B cell (primary cell): ENCODE measurements at regions not wholly inside any gene's neighbourhood (a gene's known extent, or its start where the extent isn't known, plus 50 kb on each side); places are given as distances from the start of the nearest gene placed in this dataset.

Experiments
- ATAC-seq: fragments of 200-7000 bp; cut with Tn5 transposase; one replicate; pipeline ENCODE4 v1.10.0; 2021; ENCODE audit warnings: low read depth, mild to moderate bottlenecking, moderate number of reproducible peaks, moderate library complexity
- CTCF ChIA-PET: fragments of 350-600 bp; sonication (Branson Sonifier 250); formaldehyde crosslinking; loops from one replicate; lab custom pipeline; 2021; ENCODE audit warnings: antibody characterized with exemption, inconsistent platforms; lab: Charles Lee
- POLR2A ChIA-PET: fragments of 350-600 bp; sonication (Branson Sonifier 250); formaldehyde crosslinking; loops from one replicate; lab custom pipeline; 2021; ENCODE audit warnings: antibody characterized with exemption; lab: Charles Lee
- DNase-seq: peaks from one replicate; pipeline ENCODE4 v3.0.0; 2013
- H2AFZ ChIP-seq: 2 replicates; pipeline ENCODE4 v1.6.1; 2012; ENCODE audit warnings: mild to moderate bottlenecking, low read depth, low read length; ENCODE audit not compliant: insufficient read depth, poor library complexity, severe bottlenecking
- H3K27ac ChIP-seq, 2 donors: 1 replicate in 1 of 2; 2 replicates in 1 of 2; pipeline ENCODE4 v1.5.1; 2012 to 2013; ENCODE audit warnings: low read length in 2 of 2, mild to moderate bottlenecking in 2 of 2, moderate library complexity in 1 of 2
- H3K27me3 ChIP-seq, 4 experiments: fragments of 200-600 bp in 1 of 4; sonication (generic) in 1 of 4; replicated peaks in 1 of 4; 1 replicate in 2 of 4; 2 replicates in 2 of 4; pipeline versions ENCODE4 v1.6.1 to v1.7.0; 2013 to 2016; ENCODE audit warnings: low read length in 3 of 4, mild to moderate bottlenecking in 2 of 4, mixed read lengths in 1 of 4, moderate library complexity in 1 of 4; ENCODE audit not compliant: insufficient read depth in 4 of 4, control insufficient read depth in 3 of 4; ENCODE audit errors: control extremely low read depth in 1 of 4
- H3K36me3 ChIP-seq, 2 experiments: replicated peaks in 1 of 2; 1 replicate in 1 of 2; 2 replicates in 1 of 2; pipeline versions ENCODE4 v1.6.1 to v1.7.1; 2013; ENCODE audit warnings: low read length in 1 of 2; ENCODE audit not compliant: insufficient read depth in 2 of 2, control insufficient read depth in 1 of 2; ENCODE audit errors: control extremely low read depth in 1 of 2, extremely low read depth in 1 of 2
- H3K4me1 ChIP-seq, 2 donors: fragments of 200-600 bp in 1 of 2; sonication (generic) in 1 of 2; 1 replicate in 1 of 2; 2 replicates in 1 of 2; pipeline versions ENCODE4 v1.5.1 to v1.6.1; 2013 to 2017; ENCODE audit warnings: low read length in 2 of 2; ENCODE audit not compliant: control insufficient read depth in 2 of 2, insufficient read depth in 2 of 2
- H3K4me2 ChIP-seq: replicated peaks from 2 replicates; pipeline ENCODE3; 2012; ENCODE audit warnings: mild to moderate bottlenecking, low read depth, low read length; ENCODE audit not compliant: poor library complexity, severe bottlenecking
- H3K4me3 ChIP-seq, 5 experiments: fragments of 200-600 bp in 1 of 5; sonication (generic) in 1 of 5; 1 replicate in 3 of 5; 2 replicates in 2 of 5; pipeline versions ENCODE4 v1.5.1 to v1.7.0; 2011 to 2016; ENCODE audit warnings: low read length in 4 of 5, mild to moderate bottlenecking in 4 of 5, low read depth in 2 of 5, control low read depth in 1 of 5, moderate library complexity in 1 of 5; ENCODE audit not compliant: insufficient read depth in 1 of 5; ENCODE audit errors: control extremely low read depth in 1 of 5, extremely low read depth in 1 of 5
- H3K79me2 ChIP-seq: fragments of 200-600 bp; sonication (generic); one replicate; pipeline ENCODE4 v1.6.0; 2016; ENCODE audit warnings: low read length; ENCODE audit not compliant: control insufficient read depth, insufficient read depth
- H3K9ac ChIP-seq: fragments of 200-600 bp; sonication (generic); 2 replicates; pipeline ENCODE4 v1.6.1; 2017; ENCODE audit warnings: mild to moderate bottlenecking, low read length, moderate library complexity
- H3K9me3 ChIP-seq, 3 donors: one replicate each; pipeline versions ENCODE4 v1.6.1 to v1.7.1; 2013; ENCODE audit warnings: low read length in 2 of 3; ENCODE audit not compliant: control insufficient read depth in 2 of 3, insufficient read depth in 1 of 3; ENCODE audit errors: control extremely low read depth in 1 of 3
- H4K20me1 ChIP-seq: 2 replicates; pipeline ENCODE4 v1.6.0; 2012; ENCODE audit warnings: mild to moderate bottlenecking, low read length; ENCODE audit not compliant: insufficient read depth, control insufficient read depth, poor library complexity, severe bottlenecking
- H3K27ac Mint-ChIP-seq: one replicate; pipeline ENCODE4 v1.8.0; 2021; ENCODE audit warnings: mixed read lengths
- H3K27me3 Mint-ChIP-seq: one replicate; pipeline ENCODE4 v1.8.0; 2021; ENCODE audit warnings: mixed read lengths
- H3K4me1 Mint-ChIP-seq: one replicate; pipeline ENCODE4 v1.8.0; 2021; ENCODE audit warnings: mixed read lengths
- H3K4me3 Mint-ChIP-seq: one replicate; pipeline ENCODE4 v1.8.0; 2021; ENCODE audit warnings: mixed read lengths
- H3K9me3 Mint-ChIP-seq: one replicate; pipeline ENCODE4 v1.8.0; 2022; ENCODE audit warnings: mixed read lengths; ENCODE audit not compliant: insufficient read depth
- CTCF ChIP-seq: fragments of 200-600 bp; IDR thresholded peaks from one replicate; pipeline ENCODE4 v1.8.0; 2022; ENCODE audit warnings: antibody characterized with exemption, mild to moderate bottlenecking
- EZH2 ChIP-seq: IDR thresholded peaks from 2 replicates; pipeline ENCODE4 v1.6.1; 2012; ENCODE audit warnings: borderline replicate concordance, low read depth, mild to moderate bottlenecking, moderate library complexity, low read length; ENCODE audit not compliant: insufficient read depth, poor library complexity, severe bottlenecking
- whole genome bisulfite sequencing: methylation state at CpG from one replicate; pipeline ENCODE4 v1.1.5; 2013; ENCODE audit warnings: missing lambda C conversion rate; ENCODE audit not compliant: insufficient coverage; 5-methylcytosine and 5-hydroxymethylcytosine counted together
- intact Hi-C: fragments of 100-400 bp; cut with micrococcal nuclease; formaldehyde crosslinking; loops from one replicate; pipeline ENCODE4 v1.10.0; 2022

GRCh38 chr9:80066931-80067330, 495.2 kb downstream of the TLE4 start:
- no peak overlapping the region for H3K9ac ChIP-seq
- no peak overlapping the region for H2AFZ ChIP-seq
- Mint-ChIP-seq H3K4me3 (no peak overlapping the region), H3K4me1 (peaks cover 19% of the 10 kb centered on the region), H3K9me3 (no peaks in the 10 kb centered on the region), H3K27ac (no peak overlapping the region), H3K27me3 (no peaks in the 10 kb centered on the region)
- H3K27me3 ChIP-seq: no peaks in the 10 kb centered on the region
- H3K36me3 ChIP-seq: no peaks in the 10 kb centered on the region
- no peak overlapping the region for H3K4me3 ChIP-seq
- no peaks in the 10 kb centered on the region for H3K79me2 ChIP-seq
- no peak overlapping the region for H3K27ac ChIP-seq
- ChIA-PET POLR2A (no interaction called here), CTCF (no interaction called here)
- 93% methylated on average over 3 of the region's 5 CpGs for WGBS
- no peak for DNase-seq
- TF ChIP-seq EZH2 (no peak), CTCF (no peak)
- H3K9me3 ChIP-seq: no peaks in the 10 kb centered on the region
- ATAC-seq: no peak
- H3K4me1 ChIP-seq: peaks cover 11 to 14% of the 10 kb centered on the region in 2 donors
- no peaks in the 10 kb centered on the region for H4K20me1 ChIP-seq
- intact Hi-C loops: no loop called here
- H3K4me2 ChIP-seq: no peak overlapping the region

GRCh38 chr9:80062567-80062966, 490.8 kb downstream of the TLE4 start:
- CTCF ChIA-PET: no interaction called here
- Histone ChIP-seq H3K9ac (no peak overlapping the region), H3K27ac (no peak overlapping the region), H3K4me2 (no peak overlapping the region), H2AFZ (no peak overlapping the region), H3K4me1 (no peaks in the 10 kb centered on the region), H3K9me3 (no peaks in the 10 kb centered on the region), H3K79me2 (no peaks in the 10 kb centered on the region), H4K20me1 (no peaks in the 10 kb centered on the region), H3K27me3 (no peaks in the 10 kb centered on the region), H3K36me3 (no peaks in the 10 kb centered on the region), H3K4me3 (no peak overlapping the region)
- H3K27me3 Mint-ChIP-seq: no peaks in the 10 kb centered on the region
- no CpG with 5 or more reads among the region's 4 CpGs for WGBS
- intact Hi-C loops: no loop called here
- no peak overlapping the region for H3K27ac Mint-ChIP-seq
- H3K4me1 Mint-ChIP-seq: no peaks in the 10 kb centered on the region
- no peak for DNase-seq
- TF ChIP-seq EZH2 (no peak), CTCF (no peak)
- H3K9me3 Mint-ChIP-seq: peaks cover 6% of the 10 kb centered on the region
- POLR2A ChIA-PET: no interaction called here
- no peak for ATAC-seq
- no peak overlapping the region for H3K4me3 Mint-ChIP-seq
